Activated naive CD4-positive, alpha-beta T cell treated with anti-CD3 and anti-CD28 coated beads for 36 hours (primary cell): ENCODE measurements at regions not wholly inside any gene's neighbourhood (a gene's known extent, or its start where the extent isn't known, plus 50 kb on each side); places are given as distances from the start of the nearest gene placed in this dataset.

ENCODE experiments used
- CTCF ChIA-PET: fragments of 350-600 bp; sonication (Branson Sonifier 250); formaldehyde crosslinking; loops from one replicate; lab custom pipeline; 2021; ENCODE audit warnings: antibody characterized with exemption; lab: Charles Lee
- DNase-seq: peaks from one replicate; pipeline ENCODE4 v3.0.0-alpha.2; 2020
- H3K27ac Mint-ChIP-seq: one replicate; pipeline ENCODE4 v1.8.0; 2021; ENCODE audit warnings: mild to moderate bottlenecking, mixed read lengths
- H3K27me3 Mint-ChIP-seq: one replicate; pipeline ENCODE4 v1.8.0; 2021; ENCODE audit warnings: low read depth, mixed read lengths
- H3K36me3 Mint-ChIP-seq: one replicate; pipeline ENCODE4 v1.8.0; 2021; ENCODE audit warnings: low read depth, mixed read lengths
- H3K4me1 Mint-ChIP-seq: one replicate; pipeline ENCODE4 v1.8.0; 2021; ENCODE audit warnings: low read depth, mixed read lengths
- H3K4me3 Mint-ChIP-seq: one replicate; pipeline ENCODE4 v1.8.0; 2021; ENCODE audit warnings: mild to moderate bottlenecking, moderate library complexity, mixed read lengths
- H3K9me3 Mint-ChIP-seq: one replicate; pipeline ENCODE4 v1.8.0; 2021; ENCODE audit warnings: mixed read lengths
- intact Hi-C: fragments of 100-400 bp; cut with micrococcal nuclease; formaldehyde crosslinking; loops from one replicate; pipeline ENCODE4 v1.15.1; 2023

- H3K27ac Mint-ChIP-seq, result no peak overlapping the region
- no peaks in the 10 kb centered on the region for H3K9me3 Mint-ChIP-seq
- DNase-seq, result no peak
- intact Hi-C loops, result no loop called here
- no peaks in the 10 kb centered on the region for H3K4me1 Mint-ChIP-seq
- H3K36me3 Mint-ChIP-seq, result no peaks in the 10 kb centered on the region
- H3K27me3 Mint-ChIP-seq, result peaks cover 14% of the 10 kb centered on the region
- CTCF ChIA-PET, result no interaction called here
- H3K4me3 Mint-ChIP-seq, result no peak overlapping the region
These were observed 277.4 kb downstream of the ARL4A start for GRCh38 chr7:12964836-12965235.

DNA sequence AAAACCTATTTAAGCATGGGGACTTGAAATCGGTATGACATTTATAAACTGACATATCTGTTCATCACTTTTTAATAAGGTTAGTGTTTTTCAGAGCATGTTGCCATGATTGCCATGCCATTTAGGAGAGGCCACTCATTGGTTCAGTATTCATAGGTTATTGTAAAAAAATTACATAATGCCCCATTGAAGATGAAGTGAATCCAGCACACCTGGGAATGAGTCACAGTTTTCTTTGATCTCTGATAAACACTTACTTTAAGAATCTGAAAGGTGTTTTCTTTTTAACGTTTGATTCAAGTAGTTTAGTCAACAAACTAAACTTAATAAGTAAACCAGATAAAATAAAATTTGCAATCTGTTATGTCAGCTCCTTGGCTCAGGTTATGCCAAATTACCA is 278.3 kb downstream of the ARL4A start:
- Mint-ChIP-seq H3K9me3 (no peaks in the 10 kb centered on the region), H3K4me1 (no peaks in the 10 kb centered on the region), H3K27ac (no peak overlapping the region), H3K27me3 (peaks cover 16% of the 10 kb centered on the region), H3K4me3 (no peak overlapping the region), H3K36me3 (no peaks in the 10 kb centered on the region)
- CTCF ChIA-PET, result no interaction called here
- intact Hi-C loops, result no loop called here
- DNase-seq, result no peak

DNA sequence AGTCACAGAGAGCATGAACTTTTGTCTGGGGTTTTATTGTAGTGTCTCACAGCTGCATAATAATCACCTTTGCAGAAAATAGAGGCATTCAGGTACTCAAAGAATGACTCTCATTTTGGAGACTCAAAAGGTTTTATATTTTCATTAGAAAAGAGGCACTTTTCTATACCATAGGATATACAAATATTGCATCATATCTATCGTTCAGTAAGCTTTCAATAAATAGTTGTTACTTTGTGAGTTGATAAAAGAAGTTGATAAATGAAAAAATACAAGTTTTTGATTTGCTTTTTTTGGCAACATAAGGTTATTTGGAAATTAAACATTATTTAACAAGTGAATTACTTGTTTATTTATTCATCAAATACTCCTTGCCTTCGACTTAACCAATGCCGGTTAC is 279.9 kb downstream of the ARL4A start:
- Mint-ChIP-seq H3K27ac (no peak overlapping the region), H3K27me3 (peaks cover 23% of the 10 kb centered on the region), H3K4me3 (no peak overlapping the region), H3K36me3 (no peaks in the 10 kb centered on the region), H3K4me1 (no peaks in the 10 kb centered on the region), H3K9me3 (no peaks in the 10 kb centered on the region)
- no peak for DNase-seq
- intact Hi-C loops, result no loop called here
- CTCF ChIA-PET, result no interaction called here

- Mint-ChIP-seq H3K27me3 (peaks cover 15% of the 10 kb centered on the region), H3K4me1 (no peaks in the 10 kb centered on the region)
- CTCF ChIA-PET, result no interaction called here
These were observed 281.5 kb downstream of the ARL4A start for GRCh38 chr7:12968836-12969422.

DNA sequence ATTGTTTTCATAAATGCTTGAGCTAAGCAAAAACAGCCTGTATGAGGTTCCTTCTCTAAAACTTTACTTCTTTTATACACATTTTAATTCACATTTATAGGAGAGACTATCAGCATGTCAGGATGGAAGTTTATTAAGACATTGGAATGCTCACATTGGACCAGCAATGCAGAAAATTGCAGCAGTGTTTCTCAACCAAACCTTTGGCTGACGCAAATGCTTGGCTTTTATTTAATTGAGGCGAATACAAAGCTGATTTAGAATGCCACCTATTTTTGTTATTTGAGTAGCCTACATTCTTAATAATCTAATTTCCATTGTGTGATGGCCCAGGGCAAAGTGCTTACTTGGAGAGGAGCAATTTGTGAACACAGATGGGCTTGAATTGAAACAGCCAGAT is 283.2 kb downstream of the ARL4A start:
- no peak for DNase-seq
- no peak overlapping the region for H3K4me3 Mint-ChIP-seq
- H3K27ac Mint-ChIP-seq, result no peak overlapping the region
- H3K9me3 Mint-ChIP-seq, result no peaks in the 10 kb centered on the region
- no peaks in the 10 kb centered on the region for H3K4me1 Mint-ChIP-seq
- peaks cover 12% of the 10 kb centered on the region for H3K27me3 Mint-ChIP-seq
- no peaks in the 10 kb centered on the region for H3K36me3 Mint-ChIP-seq
- CTCF ChIA-PET, result no interaction called here
- intact Hi-C loops, result no loop called here

More at GRCh38 chr7:12968836-12969422, 281.5 kb downstream of the ARL4A start:
- intact Hi-C loops, result no loop called here
- Mint-ChIP-seq H3K4me3 (no peak overlapping the region), H3K27ac (no peak overlapping the region), H3K9me3 (no peaks in the 10 kb centered on the region), H3K36me3 (no peaks in the 10 kb centered on the region)
- no peak for DNase-seq

GRCh38 chr7:12974451-12975166 is 287.2 kb downstream of the ARL4A start:
- intact Hi-C loops, result no loop called here
- Mint-ChIP-seq H3K27me3 (peaks cover 17% of the 10 kb centered on the region), H3K4me3 (no peak overlapping the region), H3K9me3 (no peaks in the 10 kb centered on the region), H3K36me3 (no peaks in the 10 kb centered on the region), H3K27ac (no peak overlapping the region), H3K4me1 (no peaks in the 10 kb centered on the region)
- no peak for DNase-seq
- CTCF ChIA-PET, result no interaction called here

- Mint-ChIP-seq H3K27ac (no peak overlapping the region), H3K9me3 (no peaks in the 10 kb centered on the region), H3K36me3 (no peaks in the 10 kb centered on the region), H3K4me3 (no peak overlapping the region), H3K27me3 (peaks cover 15% of the 10 kb centered on the region), H3K4me1 (no peaks in the 10 kb centered on the region)
- CTCF ChIA-PET, result interaction anchor here (0.6 kb wide), 1 partner anchor 91 kb away, joined by 3 read pairs; no protein-coding TSS in a partner anchor
- DNase-seq, result no peak
- intact Hi-C loops, result no loop called here
These were observed 288.0 kb downstream of the ARL4A start for GRCh38 chr7:12975412-12975811.

GRCh38 chr7:12979181-12979580 is 291.7 kb downstream of the ARL4A start:
- intact Hi-C loops, result no loop called here
- H3K4me1 Mint-ChIP-seq, result no peaks in the 10 kb centered on the region
- H3K27me3 Mint-ChIP-seq, result peaks cover 10% of the 10 kb centered on the region
- CTCF ChIA-PET, result no interaction called here
- no peaks in the 10 kb centered on the region for H3K36me3 Mint-ChIP-seq
- H3K4me3 Mint-ChIP-seq, result no peak overlapping the region
- no peak overlapping the region for H3K27ac Mint-ChIP-seq
- no peaks in the 10 kb centered on the region for H3K9me3 Mint-ChIP-seq
- DNase-seq, result no peak

DNA sequence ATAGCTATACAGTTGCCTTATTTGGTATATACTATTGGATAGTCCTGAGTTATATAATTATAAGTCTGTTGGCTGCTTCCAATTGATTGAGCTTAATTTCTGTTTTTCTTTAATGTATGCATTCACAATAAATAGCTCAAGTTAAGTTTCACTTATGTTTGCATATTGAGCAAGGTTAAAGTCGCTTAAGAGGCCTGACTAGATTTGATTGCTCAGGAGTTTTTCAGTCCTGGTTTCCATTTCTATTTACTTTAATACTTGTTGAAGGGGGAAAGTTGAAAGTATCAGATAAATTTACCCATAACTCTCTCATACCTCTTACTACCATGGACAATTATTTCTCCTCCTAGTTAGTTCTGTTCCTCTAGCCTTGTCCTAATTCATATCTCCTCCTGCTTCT is 294.7 kb downstream of the ARL4A start:
- no peak for DNase-seq
- intact Hi-C loops, result no loop called here
- H3K9me3 Mint-ChIP-seq, result no peaks in the 10 kb centered on the region
- no peak overlapping the region for H3K27ac Mint-ChIP-seq
- H3K27me3 Mint-ChIP-seq, result peaks cover 7% of the 10 kb centered on the region
- no peaks in the 10 kb centered on the region for H3K4me1 Mint-ChIP-seq
- no peaks in the 10 kb centered on the region for H3K36me3 Mint-ChIP-seq
- CTCF ChIA-PET, result interaction anchor here (0.7 kb wide), 1 partner anchor 33 kb away, joined by 3 read pairs; no protein-coding TSS in a partner anchor
- H3K4me3 Mint-ChIP-seq, result no peak overlapping the region

- CTCF ChIA-PET, result no interaction called here
- Mint-ChIP-seq H3K4me3 (no peak overlapping the region), H3K9me3 (no peaks in the 10 kb centered on the region), H3K27ac (no peak overlapping the region), H3K36me3 (no peaks in the 10 kb centered on the region), H3K4me1 (no peaks in the 10 kb centered on the region), H3K27me3 (peaks cover 9% of the 10 kb centered on the region)
- DNase-seq, result no peak
- intact Hi-C loops, result no loop called here
These were observed 296.7 kb downstream of the ARL4A start for GRCh38 chr7:12984117-12984516.

GRCh38 chr7:12985228-12985627 is 297.8 kb downstream of the ARL4A start:
- H3K4me1 Mint-ChIP-seq, result no peaks in the 10 kb centered on the region
- intact Hi-C loops, result no loop called here
- H3K36me3 Mint-ChIP-seq, result no peaks in the 10 kb centered on the region
- DNase-seq, result no peak
- H3K9me3 Mint-ChIP-seq, result no peaks in the 10 kb centered on the region
- no peak overlapping the region for H3K27ac Mint-ChIP-seq
- CTCF ChIA-PET, result no interaction called here
- H3K4me3 Mint-ChIP-seq, result no peak overlapping the region
- peaks cover 7% of the 10 kb centered on the region for H3K27me3 Mint-ChIP-seq

- H3K4me3 Mint-ChIP-seq, result no peak overlapping the region
- intact Hi-C loops, result no loop called here
- no peaks in the 10 kb centered on the region for H3K9me3 Mint-ChIP-seq
- H3K36me3 Mint-ChIP-seq, result no peaks in the 10 kb centered on the region
- no peaks in the 10 kb centered on the region for H3K4me1 Mint-ChIP-seq
- no peak for DNase-seq
- peaks cover 7% of the 10 kb centered on the region for H3K27me3 Mint-ChIP-seq
- H3K27ac Mint-ChIP-seq, result no peak overlapping the region
- CTCF ChIA-PET, result no interaction called here
These were observed 298.3 kb downstream of the ARL4A start for GRCh38 chr7:12985752-12986151.

GRCh38 chr7:12987238-12987637 is 299.8 kb downstream of the ARL4A start:
- H3K27ac Mint-ChIP-seq, result no peak overlapping the region
- peaks cover 4% of the 10 kb centered on the region for H3K27me3 Mint-ChIP-seq
- no peaks in the 10 kb centered on the region for H3K9me3 Mint-ChIP-seq
- H3K36me3 Mint-ChIP-seq, result no peaks in the 10 kb centered on the region
- DNase-seq, result no peak
- CTCF ChIA-PET, result interaction anchor here (0.7 kb wide), 1 partner anchor 73 kb away, joined by 5 read pairs; no protein-coding TSS in a partner anchor
- no peak overlapping the region for H3K4me3 Mint-ChIP-seq
- intact Hi-C loops, result no loop called here
- H3K4me1 Mint-ChIP-seq, result no peaks in the 10 kb centered on the region
